HepG2 (cell line): ENCODE measurements at regions not wholly inside any gene's neighbourhood (a gene's known extent, or its start where the extent isn't known, plus 50 kb on each side); places are given as distances from the start of the nearest gene placed in this dataset.
"Not testable (repeated sequence)": the region's sequence is repeated elsewhere in the genome, so short reads cannot be mapped to it uniquely, and the experiment has no call there.

Experiments
- CTCF ChIP-seq: sonication (generic); formaldehyde crosslinking; IDR thresholded peaks from 2 replicates; pipeline ENCODE4 v1.5.0; 2020; ENCODE audit warnings: mild to moderate bottlenecking, missing genetic modification reagents, moderate library complexity
- EP300 ChIP-seq, 3 experiments: sonication (generic) in 1 of 3; formaldehyde crosslinking in 1 of 3; IDR thresholded peaks; 2 replicates each; pipeline versions ENCODE4 v1.5.1 to v1.6.1; 2011 to 2020; ENCODE audit warnings: low read depth in 2 of 3, low read length in 2 of 3, borderline replicate concordance in 1 of 3, improper control_type of control experiment in 1 of 3, mild to moderate bottlenecking in 1 of 3, missing genetic modification reagents in 1 of 3, moderate library complexity in 1 of 3
- FOXC1 ChIP-seq: sonication (generic); formaldehyde crosslinking; IDR thresholded peaks from 2 replicates; pipeline ENCODE4 v1.8.0; 2022; ENCODE audit warnings: mild to moderate bottlenecking, missing genetic modification reagents, borderline replicate concordance
- GABPA ChIP-seq, 2 experiments: IDR thresholded peaks; 2 replicates each; pipeline ENCODE4 v1.6.1; 2011 to 2016; ENCODE audit warnings: low read depth in 2 of 2, low read length in 1 of 2, missing biosample characterization in 1 of 2, missing genetic modification characterization in 1 of 2
- MEF2D ChIP-seq: sonication (generic); formaldehyde crosslinking; IDR thresholded peaks from 2 replicates; pipeline ENCODE4 v1.5.1; 2020; ENCODE audit warnings: mild to moderate bottlenecking, missing genetic modification reagents
- MXI1 ChIP-seq: IDR thresholded peaks from 3 replicates; pipeline ENCODE4 v1.6.1; 2012; ENCODE audit warnings: low read depth, low read length, inconsistent platforms, borderline replicate concordance
- PTBP1 ChIP-seq: fragments of 200-400 bp; formaldehyde crosslinking; IDR thresholded peaks from 2 replicates; pipeline ENCODE4 v1.6.1; 2018; ENCODE audit warnings: low read length, low read depth; ENCODE audit not compliant: poor library complexity, severe bottlenecking
- REST ChIP-seq, 2 experiments: IDR thresholded peaks; 2 replicates each; pipeline ENCODE4 v1.6.1; 2011 to 2012; ENCODE audit warnings: low read length in 2 of 2, borderline replicate concordance in 1 of 2, low read depth in 1 of 2, mild to moderate bottlenecking in 1 of 2, moderate library complexity in 1 of 2
- ZFP36 ChIP-seq: fragments of 150-350 bp; IDR thresholded peaks from 2 replicates; pipeline ENCODE4 v1.6.1; 2018; ENCODE audit warnings: borderline replicate concordance, low read length, low read depth; ENCODE audit not compliant: partially characterized antibody

- not testable (repeated sequence) for TF ChIP-seq GABPA (IDR thresholded peaks at IDR 0.05; ENCODE audit: low read depth, low read length); GABPA (CRISPR knock-in tag; IDR thresholded peaks at IDR 0.05; ENCODE audit: low read depth); PTBP1; ZFP36; CTCF; FOXC1; MXI1; MEF2D (CRISPR knock-in tag); EP300 (IDR thresholded peaks at IDR 0.05; ENCODE audit: low read depth in 2 of 2, low read length in 2 of 2); EP300 (CRISPR knock-in tag; IDR thresholded peaks at IDR 0.05; ENCODE audit: borderline replicate concordance); REST (IDR thresholded peaks at IDR 0.05; ENCODE audit: borderline replicate concordance in 1 of 2, low read depth in 1 of 2, low read length in 2 of 2)
Observed at GRCh38 chr16:33595074-33595473, 135.7 kb downstream of the TP53TG3F start.
